Esophagus (tissue), 2 donors: ENCODE measurements at regions not wholly inside any gene's neighbourhood (a gene's known extent, or its start where the extent isn't known, plus 50 kb on each side); places are given as distances from the start of the nearest gene placed in this dataset.

Source experiments
- H3K27ac ChIP-seq, 2 donors: one replicate each; pipeline ENCODE4 v1.5.1; 2013; ENCODE audit warnings: low read depth in 2 of 2, mild to moderate bottlenecking in 2 of 2, inconsistent platforms in 1 of 2, low read length in 1 of 2, moderate library complexity in 1 of 2
- H3K27me3 ChIP-seq, 2 donors: one replicate each; pipeline ENCODE4 v1.6.1; 2013; ENCODE audit warnings: low read length in 2 of 2, control low read depth in 1 of 2, mild to moderate bottlenecking in 1 of 2; ENCODE audit not compliant: insufficient read depth in 2 of 2, control insufficient read depth in 1 of 2
- H3K36me3 ChIP-seq, 2 donors: one replicate each; pipeline ENCODE4 v1.6.1; 2013; ENCODE audit warnings: low read length in 1 of 2; ENCODE audit not compliant: control insufficient read depth in 2 of 2, insufficient read depth in 2 of 2
- H3K4me1 ChIP-seq, 2 donors: one replicate each; pipeline ENCODE4 v1.6.1; 2013; ENCODE audit warnings: low read length in 1 of 2; ENCODE audit not compliant: control insufficient read depth in 2 of 2, insufficient read depth in 2 of 2
- H3K4me3 ChIP-seq, 2 donors: one replicate each; pipeline ENCODE4 v1.5.1; 2013; ENCODE audit warnings: low read length in 2 of 2, mild to moderate bottlenecking in 2 of 2, low read depth in 1 of 2, moderate library complexity in 1 of 2
- H3K9me3 ChIP-seq, 2 donors: one replicate each; pipeline ENCODE4 v1.6.1; 2013; ENCODE audit warnings: mild to moderate bottlenecking in 2 of 2, low read depth in 1 of 2, low read length in 1 of 2, moderate library complexity in 1 of 2; ENCODE audit not compliant: control insufficient read depth in 2 of 2, insufficient read depth in 1 of 2
- WGBS, 2 donors: extraction: QIAGEN DNeasy Blood & Tissue Kit; methylation state at CpG; one replicate each; pipeline ENCODE4 v1.1.7; 2013; 5-methylcytosine and 5-hydroxymethylcytosine counted together
- donor health status: healthy with polysubstance abuse.
- donor health status: Bipolar disorder and iron deficiency.

GRCh38 chr11:129282634-129283033 is 90.5 kb upstream of the ARHGAP32 start:
- Histone ChIP-seq H3K27ac (peak overlapping the region; percentile 76 to 92), H3K9me3 (no peaks in the 10 kb centered on the region), H3K36me3 (no peaks in the 10 kb centered on the region), H3K4me1 (no peaks in the 10 kb centered on the region), H3K27me3 (no peaks in the 10 kb centered on the region), H3K4me3 (no peak overlapping the region)
- WGBS, 2 donors = 42 to 52% methylated on average over 2 of the region's 2 CpGs

- H3K4me3 ChIP-seq = no peak overlapping the region
- no peaks in the 10 kb centered on the region for H3K27me3 ChIP-seq
- WGBS, 2 donors = 88 to 91% methylated on average over 11 of the region's 11 CpGs
- no peaks in the 10 kb centered on the region for H3K36me3 ChIP-seq
- no peaks in the 10 kb centered on the region for H3K9me3 ChIP-seq
- no peaks in the 10 kb centered on the region for H3K4me1 ChIP-seq
- H3K27ac ChIP-seq = no peak overlapping the region
Observed at GRCh38 chr11:129281471-129282415, 89.6 kb upstream of the ARHGAP32 start.

DNA sequence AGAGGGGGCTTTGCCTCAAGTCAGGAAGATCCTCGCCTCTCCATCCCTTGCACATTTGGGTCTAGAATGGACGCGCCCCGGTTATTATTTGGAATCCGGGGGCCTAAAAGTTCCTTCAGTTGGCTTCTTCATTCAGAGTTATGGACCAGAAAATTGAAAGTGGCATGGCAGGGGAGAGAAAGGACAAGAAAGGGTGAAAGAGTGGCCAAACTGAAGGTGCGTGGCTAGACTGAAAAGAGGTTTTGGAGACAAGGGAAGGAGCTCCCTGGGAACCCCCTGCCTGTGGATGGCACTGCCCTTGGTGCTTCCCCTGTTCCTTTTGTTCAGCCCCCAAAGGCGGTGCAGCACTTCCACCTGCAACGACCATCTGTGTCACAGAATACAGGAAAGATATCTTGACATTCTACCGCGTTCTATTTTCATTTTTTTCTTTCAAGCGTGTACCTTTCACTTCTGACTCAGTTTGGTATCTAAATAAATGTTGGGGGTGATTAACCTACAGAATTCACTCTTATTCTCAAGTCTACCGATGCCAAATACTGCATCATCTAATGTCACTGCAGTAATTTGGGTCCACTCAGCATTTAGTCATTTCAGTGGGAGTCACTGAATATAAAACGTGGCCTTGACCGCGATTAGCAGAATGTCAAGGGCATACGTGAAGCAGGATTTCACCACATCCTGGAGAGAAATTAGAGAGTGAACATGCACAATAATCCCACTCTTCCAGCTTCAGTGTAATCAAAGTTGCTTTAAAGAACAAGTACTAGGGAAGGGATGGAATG is 88.1 kb upstream of the ARHGAP32 start:
- H3K4me3 ChIP-seq = peak overlapping the region; percentile 63 to 90
- peaks cover 0 to 3% of the 10 kb centered on the region in 2 donors for H3K4me1 ChIP-seq
- 29 to 32% methylated on average over 16 of the region's 16 CpGs for WGBS, 2 donors

GRCh38 chr11:129279326-129280026 is 87.4 kb upstream of the ARHGAP32 start:
- Histone ChIP-seq H3K36me3 (no peaks in the 10 kb centered on the region), H3K4me3 (peak overlapping the region; percentile 70 to 90), H3K4me1 (peaks cover 0 to 3% of the 10 kb centered on the region in 2 donors), H3K27me3 (no peaks in the 10 kb centered on the region), H3K9me3 (no peaks in the 10 kb centered on the region), H3K27ac (peak overlapping the region; percentile 70 to 79)
- WGBS, 2 donors = 1% methylated on average over 62 to 103 of the region's 103 CpGs

More for the DNA sequence above, 88.1 kb upstream of the ARHGAP32 start:
- Histone ChIP-seq H3K27ac (peak overlapping the region; percentile 13 to 63), H3K9me3 (no peaks in the 10 kb centered on the region), H3K36me3 (no peaks in the 10 kb centered on the region), H3K27me3 (no peaks in the 10 kb centered on the region)

- peak overlapping the region; percentile 70 to 90 for H3K4me3 ChIP-seq
- H3K36me3 ChIP-seq = no peaks in the 10 kb centered on the region
- H3K4me1 ChIP-seq = peaks cover 0 to 3% of the 10 kb centered on the region in 2 donors
- H3K9me3 ChIP-seq = no peaks in the 10 kb centered on the region
- 1 to 2% methylated on average over 60 to 109 of the region's 109 CpGs for WGBS, 2 donors
- H3K27ac ChIP-seq = peak overlapping the region; percentile 70 to 79
- no peaks in the 10 kb centered on the region for H3K27me3 ChIP-seq
Observed at GRCh38 chr11:129278586-129279319, 86.6 kb upstream of the ARHGAP32 start.

- Histone ChIP-seq H3K4me1 (peaks cover 0 to 3% of the 10 kb centered on the region in 2 donors), H3K4me3 (peak overlapping the region in 1 of 2 donors; percentile 9), H3K9me3 (no peaks in the 10 kb centered on the region), H3K36me3 (no peaks in the 10 kb centered on the region), H3K27ac (no peak overlapping the region), H3K27me3 (no peaks in the 10 kb centered on the region)
- WGBS, 2 donors = 49 to 60% methylated on average over 8 of the region's 8 CpGs
Observed at GRCh38 chr11:129277198-129277843, 85.2 kb upstream of the ARHGAP32 start.

DNA sequence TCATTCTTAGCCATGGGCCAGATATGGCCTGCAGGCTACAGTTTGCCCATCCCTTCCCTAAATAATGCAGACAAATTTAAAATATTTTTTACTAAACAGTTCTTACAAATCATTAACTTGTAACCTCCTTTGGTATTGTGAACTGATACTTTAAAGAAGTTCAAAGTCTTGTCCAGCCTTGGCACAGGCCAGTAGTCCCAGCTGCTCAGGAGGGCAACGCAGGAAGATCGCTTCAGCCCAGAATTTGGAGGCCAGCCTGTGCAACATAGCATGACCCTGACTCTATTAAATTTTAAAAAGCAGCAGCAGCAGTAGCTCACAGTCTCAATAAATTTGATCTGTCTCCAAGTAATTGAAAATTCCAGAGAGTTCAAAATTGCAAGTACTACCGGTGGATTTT is 83.7 kb upstream of the ARHGAP32 start:
- no peaks in the 10 kb centered on the region for H3K36me3 ChIP-seq
- 63 to 81% methylated on average over 3 of the region's 3 CpGs for WGBS, 2 donors
- H3K9me3 ChIP-seq = no peaks in the 10 kb centered on the region
- peaks cover 0 to 3% of the 10 kb centered on the region in 2 donors for H3K4me1 ChIP-seq
- H3K27ac ChIP-seq = no peak overlapping the region
- H3K4me3 ChIP-seq = no peak overlapping the region
- no peaks in the 10 kb centered on the region for H3K27me3 ChIP-seq

DNA sequence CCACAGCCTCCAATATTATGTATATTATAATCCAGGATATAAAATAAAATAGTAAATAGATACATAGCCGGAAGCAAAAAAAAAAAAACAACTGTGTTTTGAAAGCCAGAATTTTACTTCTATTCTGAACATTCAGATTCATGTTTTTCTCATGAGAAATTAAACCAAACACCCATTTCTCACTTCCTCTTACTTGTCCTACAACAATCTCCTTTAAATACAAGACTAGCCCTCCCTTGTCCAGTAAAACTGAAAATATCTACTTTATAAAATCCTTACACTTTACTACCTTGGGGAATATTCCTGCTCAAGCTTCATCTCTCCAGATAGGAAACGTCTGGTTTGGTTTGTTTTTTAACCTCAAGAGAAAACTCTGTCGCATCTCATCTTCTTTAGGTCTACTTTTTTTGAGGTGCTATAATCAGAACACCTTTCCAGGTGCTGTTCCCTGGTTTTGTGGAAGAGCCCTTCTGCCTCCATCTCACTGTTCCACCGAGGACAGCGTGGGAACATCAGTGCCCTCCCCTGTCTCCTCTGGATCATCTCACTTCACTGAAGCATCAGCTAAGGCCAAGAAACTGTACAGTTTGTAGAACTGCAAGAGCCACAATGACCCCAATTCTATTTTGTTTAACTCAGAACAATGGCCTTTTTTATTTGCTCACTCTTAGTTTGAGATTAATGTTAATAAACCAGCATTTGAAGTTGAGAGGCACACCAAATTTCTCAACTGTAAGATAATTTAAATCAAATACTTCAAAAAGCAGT is 82.0 kb upstream of the ARHGAP32 start:
- H3K36me3 ChIP-seq = no peaks in the 10 kb centered on the region
- 79 to 85% methylated on average over 5 of the region's 5 CpGs for WGBS, 2 donors
- H3K9me3 ChIP-seq = no peaks in the 10 kb centered on the region
- H3K4me1 ChIP-seq = peaks cover 0 to 3% of the 10 kb centered on the region in 2 donors
- no peaks in the 10 kb centered on the region for H3K27me3 ChIP-seq
- H3K27ac ChIP-seq = no peak overlapping the region
- H3K4me3 ChIP-seq = no peak overlapping the region
